ENCODE measurements at regions not wholly inside any gene's neighbourhood (a gene's known extent, or its start where the extent isn't known, plus 50 kb on each side); places are given as distances from the start of the nearest gene placed in this dataset.

DNA sequence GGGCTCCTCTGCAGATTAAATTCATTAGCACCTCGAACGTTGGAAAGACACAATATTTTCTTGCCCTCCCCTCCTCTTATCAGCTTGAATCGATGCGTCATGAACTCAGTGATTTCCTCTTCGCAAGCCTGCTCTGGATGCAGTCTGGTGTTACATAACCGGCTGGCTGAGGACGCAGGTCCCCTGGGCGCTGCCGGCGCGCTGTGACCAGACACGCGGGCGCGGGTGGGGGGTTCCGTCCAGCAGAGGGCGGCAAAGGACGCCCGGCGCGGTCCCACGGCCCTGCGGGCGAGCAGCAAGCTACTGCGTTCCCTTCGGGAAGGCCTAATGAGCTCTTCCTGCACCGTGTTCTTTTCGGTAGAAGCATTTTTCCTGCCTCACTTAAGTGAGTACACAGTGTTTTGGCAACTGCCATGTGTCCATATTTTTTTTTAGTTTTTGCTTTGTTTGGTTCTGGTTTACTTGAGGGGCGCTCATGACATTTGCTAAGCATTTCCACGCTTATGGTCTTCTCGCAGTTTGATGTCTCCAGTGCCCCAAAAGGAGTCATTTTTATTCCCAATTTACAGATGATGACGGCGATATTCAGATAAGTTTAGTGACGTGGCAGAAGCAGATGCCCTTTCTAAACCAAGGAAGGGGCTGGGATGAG, 112.2 kb upstream of the MBNL2 start:
- TF ChIP-seq CTCF (IDR thresholded peaks at IDR 0.05; ENCODE audit: poor library complexity) (peak; percentile 99), EZH2 (IDR thresholded peaks at IDR 0.05; ENCODE audit: borderline replicate concordance) (no peak), EZH2phosphoT487 (IDR thresholded peaks at IDR 0.05; ENCODE audit: low read depth, severe bottlenecking, unreplicated experiment) (no peak)

Measured in hepatocyte (in vitro differentiated cells).